Effector memory CD4-positive, alpha-beta T cell (primary cell): ENCODE measurements at regions not wholly inside any gene's neighbourhood (a gene's known extent, or its start where the extent isn't known, plus 50 kb on each side); places are given as distances from the start of the nearest gene placed in this dataset.

ENCODE experiments used
- DNase-seq, 3 donors: peaks; one replicate each; pipeline ENCODE4 v3.0.0-alpha.2; 2020
- H3K27ac ChIP-seq: 2 replicates; pipeline ENCODE4 v1.7.0; 2013; ENCODE audit warnings: mild to moderate bottlenecking, low read length, moderate library complexity; ENCODE audit not compliant: insufficient read depth, poor library complexity, severe bottlenecking
- H3K27me3 ChIP-seq: replicated peaks from 2 replicates; pipeline ENCODE4 v1.7.0; 2013; ENCODE audit warnings: mild to moderate bottlenecking, low read length; ENCODE audit not compliant: insufficient read depth, control insufficient read depth, poor library complexity, severe bottlenecking
- H3K36me3 ChIP-seq: 2 replicates; pipeline ENCODE4 v1.7.0; 2013; ENCODE audit warnings: mild to moderate bottlenecking, low read length, moderate library complexity; ENCODE audit not compliant: control insufficient read depth, insufficient read depth
- H3K4me1 ChIP-seq: 2 replicates; pipeline ENCODE4 v1.7.0; 2013; ENCODE audit warnings: low read length, mild to moderate bottlenecking; ENCODE audit not compliant: control insufficient read depth, insufficient read depth, poor library complexity, severe bottlenecking
- H3K4me3 ChIP-seq: 2 replicates; pipeline ENCODE4 v1.7.0; 2013; ENCODE audit warnings: low read length, low read depth, mild to moderate bottlenecking; ENCODE audit not compliant: insufficient read depth, poor library complexity, severe bottlenecking
- H3K9me3 ChIP-seq: 2 replicates; pipeline ENCODE4 v1.7.0; 2013; ENCODE audit warnings: mild to moderate bottlenecking, low read length, moderate library complexity; ENCODE audit not compliant: control insufficient read depth

- no peak for DNase-seq
- H3K9me3 ChIP-seq, result no peaks in the 10 kb centered on the region
- no peaks in the 10 kb centered on the region for H3K4me1 ChIP-seq
- no peak overlapping the region for H3K27ac ChIP-seq
- no peak overlapping the region for H3K4me3 ChIP-seq
- H3K36me3 ChIP-seq, result no peaks in the 10 kb centered on the region
- H3K27me3 ChIP-seq, result no peaks in the 10 kb centered on the region
These were observed 75.9 kb upstream of the LEF1 start for GRCh38 chr4:108244606-108245005.

GRCh38 chr4:108240366-108240765 is 71.6 kb upstream of the LEF1 start:
- Histone ChIP-seq H3K9me3 (no peaks in the 10 kb centered on the region), H3K27me3 (no peaks in the 10 kb centered on the region), H3K4me3 (no peak overlapping the region), H3K4me1 (no peaks in the 10 kb centered on the region), H3K36me3 (no peaks in the 10 kb centered on the region), H3K27ac (no peak overlapping the region)
- no peak for DNase-seq

DNA sequence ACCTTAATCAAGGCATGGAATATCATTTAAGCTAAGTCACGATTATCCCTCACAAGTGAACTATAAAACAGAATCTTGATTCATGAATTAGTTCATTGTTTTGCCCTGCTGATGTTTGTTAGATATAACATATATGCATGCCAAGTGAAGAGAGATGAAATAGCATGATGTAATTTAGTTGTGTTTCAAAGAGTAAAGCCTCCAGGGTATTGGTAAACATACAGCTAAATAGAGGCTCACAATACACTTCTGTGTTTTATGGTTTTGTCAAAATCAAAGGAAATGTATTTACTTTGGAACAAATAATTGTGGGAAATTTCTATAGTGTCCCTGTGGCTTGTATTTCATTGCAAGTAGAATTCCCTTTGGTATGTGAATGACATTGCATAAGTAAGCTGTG is 69.0 kb upstream of the LEF1 start:
- Histone ChIP-seq H3K9me3 (no peaks in the 10 kb centered on the region), H3K36me3 (no peaks in the 10 kb centered on the region), H3K4me1 (no peaks in the 10 kb centered on the region), H3K27me3 (no peaks in the 10 kb centered on the region), H3K27ac (no peak overlapping the region), H3K4me3 (no peak overlapping the region)
- no peak for DNase-seq

DNA sequence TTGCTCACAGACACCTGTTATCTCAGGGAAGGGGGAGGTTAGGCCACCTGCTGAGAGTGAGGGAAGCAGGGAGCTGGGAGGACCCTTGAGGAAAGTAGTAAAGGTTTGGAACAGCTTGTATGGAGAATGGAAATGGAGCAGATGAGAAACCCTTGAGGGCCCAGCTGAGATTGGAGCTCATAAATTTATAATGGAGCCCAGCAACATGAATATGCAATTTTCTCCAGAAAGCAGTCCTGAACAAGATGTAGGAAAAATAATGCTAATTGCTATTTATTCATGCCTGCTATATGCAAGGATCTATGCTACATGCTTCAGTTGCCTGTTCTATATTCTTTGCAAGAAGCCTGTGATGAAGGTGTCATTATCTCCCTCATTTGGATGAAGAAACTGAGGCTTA is 67.5 kb upstream of the LEF1 start:
- no peaks in the 10 kb centered on the region for H3K36me3 ChIP-seq
- no peaks in the 10 kb centered on the region for H3K9me3 ChIP-seq
- H3K4me1 ChIP-seq, result no peaks in the 10 kb centered on the region
- no peak for DNase-seq
- no peak overlapping the region for H3K27ac ChIP-seq
- H3K4me3 ChIP-seq, result no peak overlapping the region
- H3K27me3 ChIP-seq, result no peaks in the 10 kb centered on the region

GRCh38 chr4:108227923-108228322 is 59.2 kb upstream of the LEF1 start:
- Histone ChIP-seq H3K9me3 (no peaks in the 10 kb centered on the region), H3K4me3 (no peak overlapping the region), H3K27me3 (no peaks in the 10 kb centered on the region), H3K4me1 (no peaks in the 10 kb centered on the region), H3K27ac (no peak overlapping the region), H3K36me3 (no peaks in the 10 kb centered on the region)
- no peak for DNase-seq

GRCh38 chr4:108224611-108225053 is 55.9 kb upstream of the LEF1 start:
- H3K27me3 ChIP-seq, result no peaks in the 10 kb centered on the region
- no peaks in the 10 kb centered on the region for H3K36me3 ChIP-seq
- H3K9me3 ChIP-seq, result no peaks in the 10 kb centered on the region
- H3K27ac ChIP-seq, result no peak overlapping the region
- no peak overlapping the region for H3K4me3 ChIP-seq
- DNase-seq, result no peak
- no peaks in the 10 kb centered on the region for H3K4me1 ChIP-seq

DNA sequence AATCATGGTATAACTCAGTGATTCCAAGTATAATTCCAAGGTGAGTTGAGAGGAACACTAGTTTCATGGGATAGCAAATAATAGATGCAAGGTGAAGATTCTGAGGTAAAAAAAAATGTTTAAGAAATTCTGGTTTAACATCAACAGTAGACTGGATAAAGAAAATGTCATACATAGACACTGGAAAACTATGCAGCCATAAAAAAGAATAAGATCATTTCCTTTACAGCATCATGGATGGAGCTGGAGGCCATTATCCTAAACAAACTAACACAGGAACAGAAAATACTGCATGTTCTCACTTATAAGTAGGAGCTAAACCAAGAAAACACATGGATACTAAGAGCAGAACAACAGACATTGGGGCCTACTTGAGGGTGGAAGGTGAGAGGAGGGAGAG is 54.6 kb upstream of the LEF1 start:
- no peak for DNase-seq
- Histone ChIP-seq H3K27me3 (no peaks in the 10 kb centered on the region), H3K9me3 (no peaks in the 10 kb centered on the region), H3K4me3 (no peak overlapping the region), H3K4me1 (no peaks in the 10 kb centered on the region), H3K36me3 (no peaks in the 10 kb centered on the region), H3K27ac (no peak overlapping the region)

DNA sequence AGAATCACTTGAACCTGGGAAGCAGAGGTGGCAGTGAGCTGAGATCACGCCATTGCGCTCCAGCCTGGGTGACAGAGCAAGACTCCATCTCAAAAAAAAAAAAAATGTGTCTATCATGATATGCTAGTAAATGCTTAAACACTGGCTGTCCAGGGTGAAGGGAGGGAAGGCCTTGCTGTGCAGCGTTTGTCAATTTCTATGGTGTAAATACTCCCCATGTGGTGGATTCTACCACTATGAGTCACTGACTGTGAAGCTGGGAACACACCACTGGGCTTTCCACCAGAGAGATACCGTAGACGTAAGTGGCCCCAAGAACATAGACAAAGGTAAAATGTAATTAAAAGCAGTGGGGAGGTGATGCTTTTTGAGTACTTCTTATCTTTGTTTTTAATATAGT is 51.3 kb upstream of the LEF1 start:
- Histone ChIP-seq H3K27ac (no peak overlapping the region), H3K4me1 (no peaks in the 10 kb centered on the region), H3K36me3 (no peaks in the 10 kb centered on the region), H3K27me3 (no peaks in the 10 kb centered on the region), H3K9me3 (no peaks in the 10 kb centered on the region), H3K4me3 (no peak overlapping the region)
- no peak for DNase-seq
